Right lobe of liver (tissue), 4 donors: ENCODE measurements at regions not wholly inside any gene's neighbourhood (a gene's known extent, or its start where the extent isn't known, plus 50 kb on each side); places are given as distances from the start of the nearest gene placed in this dataset.

Experiments used
- POLR2A ChIP-seq: fragments of 450-650 bp; IDR thresholded peaks from one replicate; pipeline ENCODE4 v1.6.1; 2017; ENCODE audit warnings: antibody characterized with exemption, mild to moderate bottlenecking
- TF ChIP-seq, protein P1 (sequence below), 4 donors: fragments of 200-600 bp in 3 of 4; fragments of 450-650 bp in 1 of 4; IDR thresholded peaks; one replicate each; pipeline versions ENCODE4 v1.5.1 to v1.8.0; 2016 to 2022; ENCODE audit warnings: antibody characterized with exemption in 4 of 4, mild to moderate bottlenecking in 2 of 4
- donor health status: DM: no; HTN: no; CAD: no.
- donor health status: DM: no; HTN: no; CAD: no.
- donor health status: DM: no; HTN: yes; CAD: no.

DNA sequence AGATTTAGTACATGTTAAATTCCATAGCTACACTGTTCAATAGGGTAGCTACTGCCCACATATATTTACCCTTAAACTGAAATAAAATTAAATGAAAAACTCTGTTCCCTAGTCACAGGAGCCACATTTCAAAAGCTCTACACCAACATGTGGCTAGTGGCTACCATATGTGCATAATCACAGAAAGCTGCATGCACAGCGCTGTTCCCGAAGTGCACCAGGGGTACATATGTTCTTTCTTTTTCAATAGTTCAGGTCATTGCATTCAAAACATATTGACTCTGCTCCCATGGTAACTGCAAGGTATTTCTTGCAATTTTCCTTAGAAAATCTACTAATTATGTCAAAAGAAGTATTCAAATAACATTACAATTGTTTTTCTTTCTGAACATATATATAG, 591.2 kb downstream of the PDHA2 start:
- TF ChIP-seq, protein P1, sequence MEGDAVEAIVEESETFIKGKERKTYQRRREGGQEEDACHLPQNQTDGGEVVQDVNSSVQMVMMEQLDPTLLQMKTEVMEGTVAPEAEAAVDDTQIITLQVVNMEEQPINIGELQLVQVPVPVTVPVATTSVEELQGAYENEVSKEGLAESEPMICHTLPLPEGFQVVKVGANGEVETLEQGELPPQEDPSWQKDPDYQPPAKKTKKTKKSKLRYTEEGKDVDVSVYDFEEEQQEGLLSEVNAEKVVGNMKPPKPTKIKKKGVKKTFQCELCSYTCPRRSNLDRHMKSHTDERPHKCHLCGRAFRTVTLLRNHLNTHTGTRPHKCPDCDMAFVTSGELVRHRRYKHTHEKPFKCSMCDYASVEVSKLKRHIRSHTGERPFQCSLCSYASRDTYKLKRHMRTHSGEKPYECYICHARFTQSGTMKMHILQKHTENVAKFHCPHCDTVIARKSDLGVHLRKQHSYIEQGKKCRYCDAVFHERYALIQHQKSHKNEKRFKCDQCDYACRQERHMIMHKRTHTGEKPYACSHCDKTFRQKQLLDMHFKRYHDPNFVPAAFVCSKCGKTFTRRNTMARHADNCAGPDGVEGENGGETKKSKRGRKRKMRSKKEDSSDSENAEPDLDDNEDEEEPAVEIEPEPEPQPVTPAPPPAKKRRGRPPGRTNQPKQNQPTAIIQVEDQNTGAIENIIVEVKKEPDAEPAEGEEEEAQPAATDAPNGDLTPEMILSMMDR (IDR thresholded peaks at IDR 0.05) = no peak
- TF ChIP-seq POLR2A = no peak
